HG02884 (cell line): ENCODE measurements at regions not wholly inside any gene's neighbourhood (a gene's known extent, or its start where the extent isn't known, plus 50 kb on each side); places are given as distances from the start of the nearest gene placed in this dataset.

ENCODE experiments used
- ATAC-seq: cut with Tn5 transposase; IDR thresholded peaks from one replicate; pipeline ENCODE4 v1.9.1; 2021; ENCODE audit warnings: mild to moderate bottlenecking, moderate library complexity; ENCODE audit not compliant: unreplicated experiment

- no peak for ATAC-seq
These were observed 444.2 kb upstream of the GOLIM4 start for GRCh38 chr3:168539909-168540308.

GRCh38 chr3:168534761-168535160 lies 439.0 kb upstream of the GOLIM4 start:
- no peak for ATAC-seq

GRCh38 chr3:168533600-168533999 lies 437.9 kb upstream of the GOLIM4 start:
- no peak for ATAC-seq

GRCh38 chr3:168532135-168532534 lies 436.4 kb upstream of the GOLIM4 start:
- no peak for ATAC-seq

- ATAC-seq: no peak
These were observed 435.4 kb upstream of the GOLIM4 start for GRCh38 chr3:168531116-168531515.

GRCh38 chr3:168524129-168524528 lies 428.4 kb upstream of the GOLIM4 start:
- no peak for ATAC-seq

GRCh38 chr3:168517249-168518071 lies 421.7 kb upstream of the GOLIM4 start:
- peak; percentile 50 for ATAC-seq

GRCh38 chr3:168514252-168514651 lies 418.5 kb upstream of the GOLIM4 start:
- ATAC-seq: no peak

- no peak for ATAC-seq
These were observed 417.1 kb upstream of the GOLIM4 start for GRCh38 chr3:168512802-168513201.

GRCh38 chr3:168511428-168512014 lies 415.8 kb upstream of the GOLIM4 start:
- no peak for ATAC-seq

- ATAC-seq: no peak
These were observed 410.9 kb upstream of the GOLIM4 start for GRCh38 chr3:168506589-168506988.

GRCh38 chr3:168501570-168501969 lies 405.8 kb upstream of the GOLIM4 start:
- no peak for ATAC-seq

GRCh38 chr3:168498194-168498593 lies 402.5 kb upstream of the GOLIM4 start:
- no peak for ATAC-seq

GRCh38 chr3:168497741-168498140 lies 402.0 kb upstream of the GOLIM4 start:
- no peak for ATAC-seq

- ATAC-seq: no peak
These were observed 401.5 kb upstream of the GOLIM4 start for GRCh38 chr3:168497183-168497582.

GRCh38 chr3:168495932-168496331 lies 400.2 kb upstream of the GOLIM4 start:
- ATAC-seq: no peak

- no peak for ATAC-seq
These were observed 399.5 kb upstream of the GOLIM4 start for GRCh38 chr3:168495270-168495669.

GRCh38 chr3:168493412-168494205 lies 397.9 kb upstream of the GOLIM4 start:
- no peak for ATAC-seq

- no peak for ATAC-seq
These were observed 395.3 kb upstream of the GOLIM4 start for GRCh38 chr3:168490981-168491380.

GRCh38 chr3:168489301-168489700 lies 393.6 kb upstream of the GOLIM4 start:
- no peak for ATAC-seq

GRCh38 chr3:168485936-168486335 lies 390.2 kb upstream of the GOLIM4 start:
- ATAC-seq: no peak
